ENCODE measurements at regions not wholly inside any gene's neighbourhood (a gene's known extent, or its start where the extent isn't known, plus 50 kb on each side); places are given as distances from the start of the nearest gene placed in this dataset.

DNA sequence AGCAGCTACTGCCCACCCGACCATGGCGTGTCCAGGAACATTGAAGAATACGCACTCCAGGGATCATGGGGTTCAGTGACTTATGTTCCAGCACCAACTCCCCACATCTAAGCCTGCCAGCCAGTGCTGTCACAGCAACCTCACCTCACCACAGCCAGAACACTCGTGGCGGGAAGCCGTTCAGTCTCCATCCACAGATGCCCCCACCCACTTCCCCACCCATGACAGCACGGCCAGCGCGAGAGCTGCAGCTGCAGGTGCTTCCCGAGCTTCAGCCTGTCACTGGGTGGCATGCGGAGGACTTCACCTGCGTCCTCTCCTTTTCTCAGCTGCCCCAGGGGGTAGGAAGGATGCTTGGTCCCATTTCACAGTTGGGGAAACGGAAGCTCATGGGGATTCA lies 50.3 kb downstream of the RBFOX3 start:
- Histone ChIP-seq H3K9me3 (no peaks in the 10 kb centered on the region), H3K4me1 (no peaks in the 10 kb centered on the region), H3K4me3 (no peak overlapping the region), H3K36me3 (no peaks in the 10 kb centered on the region), H3K27ac (no peak overlapping the region), H3K27me3 (peaks cover 0 to 32% of the 10 kb centered on the region in 2 donors)
- WGBS, 2 donors: 83 to 92% methylated on average over 13 of the region's 13 CpGs
- TF ChIP-seq POLR2A (IDR thresholded peaks at IDR 0.05): no peak
- TF ChIP-seq, protein P1, sequence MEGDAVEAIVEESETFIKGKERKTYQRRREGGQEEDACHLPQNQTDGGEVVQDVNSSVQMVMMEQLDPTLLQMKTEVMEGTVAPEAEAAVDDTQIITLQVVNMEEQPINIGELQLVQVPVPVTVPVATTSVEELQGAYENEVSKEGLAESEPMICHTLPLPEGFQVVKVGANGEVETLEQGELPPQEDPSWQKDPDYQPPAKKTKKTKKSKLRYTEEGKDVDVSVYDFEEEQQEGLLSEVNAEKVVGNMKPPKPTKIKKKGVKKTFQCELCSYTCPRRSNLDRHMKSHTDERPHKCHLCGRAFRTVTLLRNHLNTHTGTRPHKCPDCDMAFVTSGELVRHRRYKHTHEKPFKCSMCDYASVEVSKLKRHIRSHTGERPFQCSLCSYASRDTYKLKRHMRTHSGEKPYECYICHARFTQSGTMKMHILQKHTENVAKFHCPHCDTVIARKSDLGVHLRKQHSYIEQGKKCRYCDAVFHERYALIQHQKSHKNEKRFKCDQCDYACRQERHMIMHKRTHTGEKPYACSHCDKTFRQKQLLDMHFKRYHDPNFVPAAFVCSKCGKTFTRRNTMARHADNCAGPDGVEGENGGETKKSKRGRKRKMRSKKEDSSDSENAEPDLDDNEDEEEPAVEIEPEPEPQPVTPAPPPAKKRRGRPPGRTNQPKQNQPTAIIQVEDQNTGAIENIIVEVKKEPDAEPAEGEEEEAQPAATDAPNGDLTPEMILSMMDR (IDR thresholded peaks at IDR 0.05): no peak
- TF ChIP-seq EP300 (IDR thresholded peaks at IDR 0.05): no peak
- no peak for DNase-seq (ENCODE audit: low spot score in 2 of 2)

- no peaks in the 10 kb centered on the region for H3K4me1 ChIP-seq
- peaks cover 0 to 32% of the 10 kb centered on the region in 2 donors for H3K27me3 ChIP-seq
- H3K36me3 ChIP-seq: no peaks in the 10 kb centered on the region
- DNase-seq (ENCODE audit: low spot score in 2 of 2): no peak
- WGBS, 2 donors: 88 to 95% methylated on average over 2 of the region's 2 CpGs
- no peak overlapping the region for H3K27ac ChIP-seq
- no peaks in the 10 kb centered on the region for H3K9me3 ChIP-seq
- no peak overlapping the region for H3K4me3 ChIP-seq
- TF ChIP-seq POLR2A (IDR thresholded peaks at IDR 0.05) (no peak), EP300 (IDR thresholded peaks at IDR 0.05) (no peak)
- TF ChIP-seq, protein P1 (IDR thresholded peaks at IDR 0.05): no peak
Measured at GRCh38 chr17:79559111-79559887, 51.6 kb downstream of the RBFOX3 start.

DNA sequence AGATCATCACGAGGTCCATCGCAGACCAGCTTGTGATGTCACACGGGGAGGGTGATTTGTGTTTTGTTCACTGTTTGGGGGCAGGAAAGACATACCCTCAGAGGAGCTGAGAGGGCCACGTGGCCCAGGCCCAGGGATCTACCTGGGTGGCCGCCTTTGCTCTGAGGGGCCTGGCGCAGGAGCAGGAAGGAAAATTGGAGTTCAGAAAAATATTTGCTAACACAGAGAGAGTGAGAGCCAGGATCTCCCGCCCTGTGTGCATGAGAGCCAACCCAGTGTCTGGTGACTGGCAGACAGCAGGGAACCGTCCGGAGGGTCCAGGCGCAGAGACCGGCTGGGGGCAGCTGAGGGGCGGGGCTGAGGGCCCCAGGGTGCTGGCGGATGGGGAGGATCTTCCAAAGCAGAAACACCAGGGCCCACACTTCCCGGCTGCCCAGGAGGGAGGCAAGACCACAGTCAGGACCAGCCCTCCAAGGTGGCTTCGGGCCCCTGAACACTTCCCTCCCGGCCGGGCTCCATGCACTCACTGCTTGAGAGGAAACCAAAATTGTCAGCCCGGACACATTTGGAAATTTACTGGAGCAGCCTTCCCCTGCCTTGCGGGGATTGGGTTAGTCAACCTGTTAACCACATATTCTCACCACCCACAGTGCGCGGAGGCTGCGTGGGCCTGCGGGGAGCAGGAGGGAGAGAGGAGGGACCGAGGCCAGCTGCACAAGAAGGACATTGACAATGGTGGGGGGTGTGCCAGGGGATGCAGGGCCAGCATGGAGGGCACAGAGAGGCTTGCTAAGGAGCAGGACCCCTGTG lies 52.6 kb downstream of the RBFOX3 start:
- H3K27me3 ChIP-seq: peaks cover 0 to 32% of the 10 kb centered on the region in 2 donors
- H3K27ac ChIP-seq: no peak overlapping the region
- H3K4me3 ChIP-seq: no peak overlapping the region
- peaks cover 0 to 6% (median under 1%) of the 10 kb centered on the region in 4 donors for H3K9me3 ChIP-seq
- no peak for DNase-seq (ENCODE audit: low spot score in 2 of 2)
- TF ChIP-seq EP300 (IDR thresholded peaks at IDR 0.05): no peak
- TF ChIP-seq, protein P1 (IDR thresholded peaks at IDR 0.05): no peak
- no peak for TF ChIP-seq POLR2A (IDR thresholded peaks at IDR 0.05)
- 36 to 49% methylated on average over 22 to 24 of the region's 24 CpGs for WGBS, 2 donors
- no peaks in the 10 kb centered on the region for H3K36me3 ChIP-seq
- no peaks in the 10 kb centered on the region for H3K4me1 ChIP-seq

- Histone ChIP-seq H3K36me3 (no peaks in the 10 kb centered on the region), H3K9me3 (peaks cover 0 to 13% (median 2%) of the 10 kb centered on the region in 4 donors), H3K27me3 (peaks cover 0 to 26% of the 10 kb centered on the region in 2 donors), H3K27ac (no peak overlapping the region), H3K4me1 (no peaks in the 10 kb centered on the region), H3K4me3 (no peak overlapping the region)
- 52 to 61% methylated on average over 22 of the region's 22 CpGs for WGBS, 2 donors
- TF ChIP-seq, protein P1 (IDR thresholded peaks at IDR 0.05): no peak
- TF ChIP-seq EP300 (IDR thresholded peaks at IDR 0.05) (no peak), POLR2A (IDR thresholded peaks at IDR 0.05) (no peak)
- no peak for DNase-seq (ENCODE audit: low spot score in 2 of 2)
Measured at GRCh38 chr17:79557276-79558090, 53.4 kb downstream of the RBFOX3 start.

Measured in tibial nerve (tissue), 4 donors.